ENCODE measurements at regions not wholly inside any gene's neighbourhood (a gene's known extent, or its start where the extent isn't known, plus 50 kb on each side); places are given as distances from the start of the nearest gene placed in this dataset.

- H3K4me1 Mint-ChIP-seq = no peaks in the 10 kb centered on the region
- no peaks in the 10 kb centered on the region for H3K36me3 Mint-ChIP-seq
- no peak overlapping the region for H3K27ac Mint-ChIP-seq
These were observed 640.1 kb downstream of the PTPRU start for GRCh38 chr1:29876441-29876840.

GRCh38 chr1:29875557-29876028, 639.3 kb downstream of the PTPRU start:
- Mint-ChIP-seq H3K9me3 (no peaks in the 10 kb centered on the region), H3K4me1 (no peaks in the 10 kb centered on the region), H3K4me3 (no peak overlapping the region), H3K27ac (no peak overlapping the region), H3K27me3 (peaks cover 11% of the 10 kb centered on the region), H3K36me3 (no peaks in the 10 kb centered on the region)

More at GRCh38 chr1:29876441-29876840, 640.1 kb downstream of the PTPRU start:
- Mint-ChIP-seq H3K4me3 (no peak overlapping the region), H3K27me3 (peaks cover 11% of the 10 kb centered on the region), H3K9me3 (no peaks in the 10 kb centered on the region)

DNA sequence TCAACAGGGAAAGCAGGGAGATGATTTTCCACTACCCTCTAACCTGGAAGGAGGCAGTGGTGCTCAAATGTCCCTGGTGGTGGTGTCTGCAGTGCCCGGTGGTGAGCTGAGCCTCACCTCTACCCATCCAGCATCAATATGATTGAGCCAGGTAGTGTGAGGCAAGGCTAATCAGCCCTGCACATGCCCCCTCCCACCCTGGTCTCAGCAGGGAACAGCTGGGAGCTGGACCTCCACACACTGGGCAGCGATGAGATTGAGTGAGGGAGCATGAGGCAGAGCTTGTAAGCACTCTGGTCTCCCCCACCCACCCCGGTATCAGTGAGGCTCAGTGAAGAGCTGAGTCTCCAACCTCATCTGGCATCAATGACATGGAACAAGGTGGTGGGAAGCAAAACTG, 634.3 kb downstream of the PTPRU start:
- Mint-ChIP-seq H3K4me3 (no peak overlapping the region), H3K4me1 (no peaks in the 10 kb centered on the region), H3K27ac (no peak overlapping the region), H3K36me3 (no peaks in the 10 kb centered on the region), H3K9me3 (no peaks in the 10 kb centered on the region), H3K27me3 (peaks cover 24% of the 10 kb centered on the region)

- H3K36me3 Mint-ChIP-seq = no peaks in the 10 kb centered on the region
- no peaks in the 10 kb centered on the region for H3K4me1 Mint-ChIP-seq
- H3K27me3 Mint-ChIP-seq = peaks cover 24% of the 10 kb centered on the region
- no peaks in the 10 kb centered on the region for H3K9me3 Mint-ChIP-seq
- no peak overlapping the region for H3K4me3 Mint-ChIP-seq
- no peak overlapping the region for H3K27ac Mint-ChIP-seq
These were observed 633.5 kb downstream of the PTPRU start for GRCh38 chr1:29869802-29870201.

GRCh38 chr1:29868944-29869343, 632.6 kb downstream of the PTPRU start:
- H3K9me3 Mint-ChIP-seq = no peaks in the 10 kb centered on the region
- no peak overlapping the region for H3K4me3 Mint-ChIP-seq
- no peaks in the 10 kb centered on the region for H3K36me3 Mint-ChIP-seq
- H3K27me3 Mint-ChIP-seq = peaks cover 22% of the 10 kb centered on the region
- H3K4me1 Mint-ChIP-seq = no peaks in the 10 kb centered on the region
- H3K27ac Mint-ChIP-seq = no peak overlapping the region

- Mint-ChIP-seq H3K4me1 (no peaks in the 10 kb centered on the region), H3K27ac (no peak overlapping the region), H3K36me3 (no peaks in the 10 kb centered on the region), H3K27me3 (peaks cover 23% of the 10 kb centered on the region), H3K4me3 (no peak overlapping the region), H3K9me3 (no peaks in the 10 kb centered on the region)
These were observed 631.8 kb downstream of the PTPRU start for GRCh38 chr1:29868096-29868495.

DNA sequence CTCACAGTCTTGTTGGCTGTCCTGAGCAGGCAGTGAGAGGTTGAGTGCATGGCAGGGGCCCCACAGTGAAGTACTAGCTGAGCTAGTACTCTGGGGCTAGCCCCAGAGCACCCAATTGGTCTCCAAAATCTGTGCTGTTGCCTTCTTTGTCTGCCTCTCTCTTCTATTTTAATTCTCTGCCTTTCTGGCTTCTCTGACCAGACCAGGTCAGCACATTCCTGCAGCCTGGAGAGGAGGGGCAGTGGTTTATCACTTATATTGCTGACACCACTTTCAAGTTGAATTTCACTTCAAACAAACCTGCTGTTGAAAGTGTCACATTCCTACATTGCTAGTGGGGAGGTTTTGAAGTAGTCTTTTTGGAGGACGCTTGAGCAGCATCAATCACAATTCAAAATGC, 628.7 kb downstream of the PTPRU start:
- Mint-ChIP-seq H3K4me3 (no peak overlapping the region), H3K9me3 (peaks cover 9% of the 10 kb centered on the region), H3K4me1 (no peaks in the 10 kb centered on the region), H3K27ac (no peak overlapping the region), H3K36me3 (peaks cover 1% of the 10 kb centered on the region), H3K27me3 (peaks cover 18% of the 10 kb centered on the region)

- Mint-ChIP-seq H3K27ac (no peak overlapping the region), H3K9me3 (peaks cover 9% of the 10 kb centered on the region), H3K27me3 (peaks cover 18% of the 10 kb centered on the region), H3K36me3 (peaks cover 1% of the 10 kb centered on the region), H3K4me1 (no peaks in the 10 kb centered on the region), H3K4me3 (no peak overlapping the region)
These were observed 628.2 kb downstream of the PTPRU start for GRCh38 chr1:29864431-29865022.

DNA sequence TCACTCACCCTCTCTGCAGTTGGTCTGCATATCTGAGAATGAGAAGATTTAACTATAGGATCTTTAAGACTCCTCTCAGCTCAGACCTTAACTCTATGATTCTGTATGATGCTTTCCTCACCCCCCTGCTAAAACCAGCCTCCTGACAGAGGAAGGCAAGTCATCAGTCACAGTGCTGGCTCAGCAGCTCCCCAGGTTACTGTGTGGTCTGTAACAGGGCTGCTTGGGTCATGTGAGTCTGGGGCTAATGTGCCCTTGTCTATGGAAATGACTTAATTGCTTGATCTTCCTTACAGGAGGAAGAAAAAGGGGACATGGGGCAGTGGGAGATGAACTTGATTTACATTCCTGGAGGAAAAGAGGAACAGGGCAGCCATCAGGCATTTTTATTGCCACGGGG, 625.6 kb downstream of the PTPRU start:
- peaks cover 9% of the 10 kb centered on the region for H3K9me3 Mint-ChIP-seq
- no peak overlapping the region for H3K27ac Mint-ChIP-seq
- H3K36me3 Mint-ChIP-seq = peaks cover 1% of the 10 kb centered on the region
- H3K4me1 Mint-ChIP-seq = no peaks in the 10 kb centered on the region
- H3K4me3 Mint-ChIP-seq = no peak overlapping the region
- peaks cover 18% of the 10 kb centered on the region for H3K27me3 Mint-ChIP-seq

- H3K36me3 Mint-ChIP-seq = peaks cover 1% of the 10 kb centered on the region
- peaks cover 9% of the 10 kb centered on the region for H3K9me3 Mint-ChIP-seq
- no peak overlapping the region for H3K4me3 Mint-ChIP-seq
- no peak overlapping the region for H3K27ac Mint-ChIP-seq
- H3K27me3 Mint-ChIP-seq = peaks cover 14% of the 10 kb centered on the region
- H3K4me1 Mint-ChIP-seq = no peaks in the 10 kb centered on the region
These were observed 625.1 kb downstream of the PTPRU start for GRCh38 chr1:29861446-29861845.

GRCh38 chr1:29860681-29861080, 624.4 kb downstream of the PTPRU start:
- Mint-ChIP-seq H3K36me3 (peaks cover 1% of the 10 kb centered on the region), H3K27me3 (peaks cover 8% of the 10 kb centered on the region), H3K4me1 (no peaks in the 10 kb centered on the region), H3K27ac (no peak overlapping the region), H3K9me3 (peaks cover 9% of the 10 kb centered on the region), H3K4me3 (no peak overlapping the region)

GRCh38 chr1:29860056-29860455, 623.7 kb downstream of the PTPRU start:
- Mint-ChIP-seq H3K27me3 (peaks cover 10% of the 10 kb centered on the region), H3K4me1 (no peaks in the 10 kb centered on the region)

DNA sequence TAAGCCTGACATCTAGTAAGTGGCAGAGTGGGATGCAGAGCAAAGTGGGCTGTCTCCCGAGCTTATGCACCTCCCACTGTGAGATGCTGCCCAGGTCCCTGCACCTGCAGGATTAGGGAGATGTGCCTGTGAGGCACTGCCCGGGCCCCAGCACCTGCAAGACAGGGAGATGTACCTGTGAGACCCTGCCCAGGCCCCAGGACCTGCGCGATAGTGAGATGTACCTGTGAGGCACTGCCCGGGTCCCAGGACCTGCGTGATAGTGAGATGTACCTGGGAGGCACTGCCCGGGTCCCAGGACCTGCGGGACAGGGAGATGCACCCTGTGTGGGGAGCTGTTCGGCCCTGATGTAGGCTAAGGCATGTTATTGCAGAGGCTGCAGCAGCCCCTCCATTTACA, 622.8 kb downstream of the PTPRU start:
- Mint-ChIP-seq H3K4me1 (no peaks in the 10 kb centered on the region), H3K4me3 (no peak overlapping the region), H3K27me3 (peaks cover 10% of the 10 kb centered on the region), H3K27ac (no peak overlapping the region), H3K36me3 (peaks cover 1% of the 10 kb centered on the region), H3K9me3 (peaks cover 9% of the 10 kb centered on the region)

More at GRCh38 chr1:29860056-29860455, 623.7 kb downstream of the PTPRU start:
- Mint-ChIP-seq H3K9me3 (peaks cover 9% of the 10 kb centered on the region), H3K4me3 (no peak overlapping the region), H3K36me3 (peaks cover 1% of the 10 kb centered on the region), H3K27ac (no peak overlapping the region)

DNA sequence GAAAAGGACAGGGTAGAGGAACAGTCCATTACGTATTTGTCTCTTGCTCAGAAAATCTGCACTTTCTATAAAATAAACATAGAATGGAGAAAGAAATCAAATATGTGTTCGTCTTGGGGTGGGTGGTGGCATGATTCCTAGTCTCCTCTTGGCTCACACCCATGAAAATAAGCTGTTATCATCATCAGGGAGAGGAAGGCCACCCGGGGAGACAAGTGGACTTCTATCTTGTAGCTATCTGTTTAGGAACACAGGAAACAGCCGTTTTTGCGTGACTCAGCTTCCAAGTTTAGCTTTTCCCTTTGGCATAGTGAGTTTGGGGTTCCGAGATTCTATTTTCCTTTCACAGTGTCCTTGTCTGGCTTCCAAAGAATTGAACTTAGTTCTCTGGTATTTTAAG, 622.3 kb downstream of the PTPRU start:
- peaks cover 8% of the 10 kb centered on the region for H3K27me3 Mint-ChIP-seq
- no peaks in the 10 kb centered on the region for H3K4me1 Mint-ChIP-seq
- no peak overlapping the region for H3K27ac Mint-ChIP-seq

GRCh38 chr1:29856340-29857114, 620.2 kb downstream of the PTPRU start:
- H3K4me1 Mint-ChIP-seq = no peaks in the 10 kb centered on the region
- no peak overlapping the region for H3K27ac Mint-ChIP-seq
- H3K27me3 Mint-ChIP-seq = peaks cover 6% of the 10 kb centered on the region
- H3K36me3 Mint-ChIP-seq = peaks cover 1% of the 10 kb centered on the region
- H3K9me3 Mint-ChIP-seq = peaks cover 7% of the 10 kb centered on the region
- H3K4me3 Mint-ChIP-seq = no peak overlapping the region

More for the DNA sequence above, 622.3 kb downstream of the PTPRU start:
- Mint-ChIP-seq H3K36me3 (peaks cover 1% of the 10 kb centered on the region), H3K9me3 (peaks cover 9% of the 10 kb centered on the region), H3K4me3 (no peak overlapping the region)

DNA sequence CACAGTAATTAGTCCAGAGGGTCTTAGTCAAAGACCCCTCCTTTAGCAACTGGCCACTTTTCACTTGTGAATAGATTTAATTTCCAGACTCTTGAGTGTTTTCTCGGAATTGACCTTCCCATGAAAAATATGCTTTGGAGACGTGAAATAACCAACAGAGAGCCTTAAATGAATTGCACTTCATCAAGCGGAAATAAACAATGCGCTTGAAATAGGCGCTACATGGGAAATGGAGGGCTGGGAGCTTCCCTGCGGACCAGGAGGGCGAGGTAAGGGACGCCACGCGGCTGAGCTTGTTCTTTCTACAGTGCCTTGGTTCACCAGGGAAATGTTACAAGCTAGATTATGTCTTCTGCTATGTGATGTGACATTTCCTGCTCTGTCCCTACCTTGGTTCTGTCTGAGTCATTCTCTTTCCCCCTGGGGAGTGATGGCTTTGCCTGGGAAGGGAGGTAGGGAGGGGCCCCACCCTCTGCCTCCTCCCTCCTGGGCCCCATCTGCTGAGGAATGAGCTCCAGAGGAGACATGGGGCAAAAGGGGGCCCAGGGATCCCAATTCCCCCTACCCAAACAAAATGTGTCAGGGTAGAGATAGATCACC, 619.3 kb downstream of the PTPRU start:
- H3K27me3 Mint-ChIP-seq = peaks cover 6% of the 10 kb centered on the region
- no peaks in the 10 kb centered on the region for H3K9me3 Mint-ChIP-seq
- no peak overlapping the region for H3K27ac Mint-ChIP-seq
- H3K4me1 Mint-ChIP-seq = no peaks in the 10 kb centered on the region
- H3K36me3 Mint-ChIP-seq = no peaks in the 10 kb centered on the region
- no peak overlapping the region for H3K4me3 Mint-ChIP-seq
